Osteoblast (primary cell): ENCODE measurements at regions not wholly inside any gene's neighbourhood (a gene's known extent, or its start where the extent isn't known, plus 50 kb on each side); places are given as distances from the start of the nearest gene placed in this dataset.
A peak's percentile ranks its signal among the peaks of the same experiment; 100 is the strongest.

ENCODE experiments used
- DNase-seq: peaks from one replicate; pipeline ENCODE4 v3.0.0; 2011; ENCODE audit warnings: low spot score, mixed read lengths; ENCODE audit not compliant: insufficient read length; ENCODE audit errors: missing footprints
- H2AFZ ChIP-seq: 2 replicates; pipeline ENCODE4 v1.6.0; 2011; ENCODE audit warnings: mild to moderate bottlenecking, low read length
- H3K27ac ChIP-seq: 2 replicates; pipeline ENCODE4 v1.5.1; 2011; ENCODE audit warnings: mild to moderate bottlenecking, low read depth, low read length, moderate library complexity
- H3K27me3 ChIP-seq: 2 replicates; pipeline ENCODE4 v1.6.0; 2012; ENCODE audit warnings: mild to moderate bottlenecking, control low read depth, inconsistent platforms, low read length, moderate library complexity; ENCODE audit not compliant: insufficient read depth
- H3K36me3 ChIP-seq: 2 replicates; pipeline ENCODE4 v1.5.1; 2011; ENCODE audit warnings: mild to moderate bottlenecking, low read length, control low read depth, moderate library complexity; ENCODE audit not compliant: insufficient read depth
- H3K4me1 ChIP-seq: 2 replicates; pipeline ENCODE4 v1.5.1; 2011; ENCODE audit warnings: mild to moderate bottlenecking, low read length, control low read depth, moderate library complexity; ENCODE audit not compliant: insufficient read depth
- H3K4me2 ChIP-seq: 2 replicates; pipeline ENCODE4 v1.6.0; 2011; ENCODE audit warnings: mild to moderate bottlenecking, low read length; ENCODE audit not compliant: insufficient read depth
- H3K4me3 ChIP-seq: fragments of 200-600 bp; sonication (generic); 3 replicates; pipeline ENCODE4 v1.5.1; 2012; ENCODE audit warnings: mild to moderate bottlenecking, low read length, inconsistent platforms; ENCODE audit not compliant: insufficient read depth
- H3K79me2 ChIP-seq: 2 replicates; pipeline ENCODE4 v1.6.0; 2012; ENCODE audit warnings: mild to moderate bottlenecking, low read length, control low read depth, inconsistent platforms; ENCODE audit not compliant: insufficient read depth
- H3K9me3 ChIP-seq: 2 replicates; pipeline ENCODE4 v1.5.1; 2011; ENCODE audit warnings: low read depth, low read length, control low read depth
- H4K20me1 ChIP-seq: 2 replicates; pipeline ENCODE4 v1.6.0; 2012; ENCODE audit warnings: mild to moderate bottlenecking, low read length, control low read depth; ENCODE audit not compliant: insufficient read depth
- TF ChIP-seq, protein P1 (sequence below): IDR thresholded peaks from 2 replicates; pipeline ENCODE4 v1.5.1; 2011; ENCODE audit warnings: mild to moderate bottlenecking, low read depth, low read length, moderate library complexity; ENCODE audit errors: extremely low read depth

DNA sequence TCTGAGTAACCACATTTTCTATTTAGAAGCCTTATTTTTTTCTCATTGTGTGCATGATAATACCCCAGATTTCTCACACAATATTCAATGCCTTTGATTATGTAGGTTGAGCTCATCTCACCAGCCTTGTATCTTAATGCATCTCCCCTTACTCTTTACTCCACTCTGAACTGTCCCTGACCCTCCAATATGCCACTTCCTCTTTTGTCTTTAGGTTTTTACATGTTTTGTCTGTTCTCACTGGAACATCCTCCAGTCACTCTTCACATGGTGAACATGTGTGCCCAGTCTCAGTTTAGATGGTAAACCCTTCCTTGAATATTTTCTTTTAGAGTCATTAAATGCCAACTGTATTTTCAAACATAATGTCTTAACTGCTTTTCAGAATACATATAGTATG, 392.9 kb upstream of the IMPG1 start:
- Histone ChIP-seq H4K20me1 (no peaks in the 10 kb centered on the region), H3K27me3 (no peaks in the 10 kb centered on the region), H3K4me2 (no peak overlapping the region), H3K79me2 (no peaks in the 10 kb centered on the region), H3K27ac (no peak overlapping the region), H3K9me3 (no peaks in the 10 kb centered on the region), H3K36me3 (no peaks in the 10 kb centered on the region), H3K4me1 (no peaks in the 10 kb centered on the region), H3K4me3 (no peak overlapping the region), H2AFZ (no peak overlapping the region)
- DNase-seq: no peak
- TF ChIP-seq, protein P1, sequence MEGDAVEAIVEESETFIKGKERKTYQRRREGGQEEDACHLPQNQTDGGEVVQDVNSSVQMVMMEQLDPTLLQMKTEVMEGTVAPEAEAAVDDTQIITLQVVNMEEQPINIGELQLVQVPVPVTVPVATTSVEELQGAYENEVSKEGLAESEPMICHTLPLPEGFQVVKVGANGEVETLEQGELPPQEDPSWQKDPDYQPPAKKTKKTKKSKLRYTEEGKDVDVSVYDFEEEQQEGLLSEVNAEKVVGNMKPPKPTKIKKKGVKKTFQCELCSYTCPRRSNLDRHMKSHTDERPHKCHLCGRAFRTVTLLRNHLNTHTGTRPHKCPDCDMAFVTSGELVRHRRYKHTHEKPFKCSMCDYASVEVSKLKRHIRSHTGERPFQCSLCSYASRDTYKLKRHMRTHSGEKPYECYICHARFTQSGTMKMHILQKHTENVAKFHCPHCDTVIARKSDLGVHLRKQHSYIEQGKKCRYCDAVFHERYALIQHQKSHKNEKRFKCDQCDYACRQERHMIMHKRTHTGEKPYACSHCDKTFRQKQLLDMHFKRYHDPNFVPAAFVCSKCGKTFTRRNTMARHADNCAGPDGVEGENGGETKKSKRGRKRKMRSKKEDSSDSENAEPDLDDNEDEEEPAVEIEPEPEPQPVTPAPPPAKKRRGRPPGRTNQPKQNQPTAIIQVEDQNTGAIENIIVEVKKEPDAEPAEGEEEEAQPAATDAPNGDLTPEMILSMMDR: no peak

DNA sequence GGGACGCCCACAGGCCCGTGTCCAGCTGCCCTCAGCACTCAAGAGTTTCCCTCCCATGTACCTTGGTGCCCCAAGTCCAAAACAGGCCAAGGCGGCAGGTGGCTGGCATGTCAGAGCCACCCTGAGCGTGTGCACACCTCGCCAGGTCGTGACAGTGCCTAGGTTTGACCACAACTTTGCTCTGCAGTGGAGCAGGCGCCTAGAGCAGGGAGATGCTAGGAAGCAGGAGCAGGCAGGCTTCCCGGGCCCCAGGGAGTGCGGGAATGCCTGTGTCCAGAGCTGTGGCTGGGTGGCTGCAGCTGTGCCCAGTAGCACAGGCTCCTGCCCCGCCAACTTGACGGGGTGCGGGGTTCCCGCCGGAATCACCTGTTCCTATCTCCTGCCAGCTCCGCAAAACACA, 380.8 kb upstream of the IMPG1 start:
- no peak overlapping the region for H3K4me2 ChIP-seq
- H3K79me2 ChIP-seq: no peaks in the 10 kb centered on the region
- H3K9me3 ChIP-seq: no peaks in the 10 kb centered on the region
- TF ChIP-seq, protein P1: no peak
- no peak overlapping the region for H2AFZ ChIP-seq
- no peaks in the 10 kb centered on the region for H3K36me3 ChIP-seq
- no peaks in the 10 kb centered on the region for H4K20me1 ChIP-seq
- H3K27ac ChIP-seq: no peak overlapping the region
- DNase-seq: no peak
- no peak overlapping the region for H3K4me3 ChIP-seq
- no peaks in the 10 kb centered on the region for H3K27me3 ChIP-seq
- no peaks in the 10 kb centered on the region for H3K4me1 ChIP-seq

DNA sequence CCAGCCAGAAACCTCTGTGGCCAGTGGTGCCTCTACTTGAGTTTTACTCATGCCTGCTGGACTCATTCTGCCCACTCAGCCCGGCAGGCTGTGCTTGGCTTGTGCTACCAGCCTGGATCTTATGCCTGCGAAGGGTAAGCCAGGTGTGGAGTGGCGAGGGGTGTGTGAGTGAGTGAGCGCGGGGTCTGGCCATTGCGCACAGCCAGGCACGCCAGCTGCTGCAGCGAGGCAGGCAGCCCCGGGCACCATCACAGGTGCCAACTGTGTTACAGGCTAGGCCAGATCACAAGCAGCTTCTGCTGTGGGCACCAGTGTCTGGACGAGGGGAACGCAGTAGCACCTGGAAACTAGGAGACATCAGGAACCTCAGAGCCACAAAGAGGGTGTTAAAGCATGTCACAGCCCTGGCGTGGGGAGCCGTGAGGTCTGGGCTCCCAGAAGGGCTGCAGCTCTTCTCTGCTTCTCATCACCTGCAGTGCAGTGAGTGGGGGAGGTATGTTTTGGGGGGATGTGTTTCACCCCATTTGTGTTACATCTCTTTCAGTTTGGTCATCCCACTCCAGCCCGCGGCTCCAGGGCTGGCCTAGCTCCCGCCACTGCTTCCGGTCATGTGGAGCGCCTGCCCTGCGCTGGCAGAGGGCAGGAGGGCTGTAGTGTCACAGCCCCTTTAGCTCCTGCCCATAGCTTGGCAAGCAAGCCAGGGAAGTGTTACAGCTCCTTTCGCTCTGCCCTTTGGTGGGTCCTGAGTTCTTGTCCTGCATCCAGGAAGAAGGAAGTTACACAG, 379.7 kb upstream of the IMPG1 start:
- TF ChIP-seq, protein P1: no peak
- no peaks in the 10 kb centered on the region for H3K36me3 ChIP-seq
- no peaks in the 10 kb centered on the region for H4K20me1 ChIP-seq
- no peak overlapping the region for H3K27ac ChIP-seq
- no peaks in the 10 kb centered on the region for H3K9me3 ChIP-seq
- H3K79me2 ChIP-seq: no peaks in the 10 kb centered on the region
- H3K4me3 ChIP-seq: no peak overlapping the region
- no peaks in the 10 kb centered on the region for H3K4me1 ChIP-seq
- peak; percentile 25 for DNase-seq
- no peak overlapping the region for H3K4me2 ChIP-seq
- H3K27me3 ChIP-seq: no peaks in the 10 kb centered on the region
- H2AFZ ChIP-seq: no peak overlapping the region

DNA sequence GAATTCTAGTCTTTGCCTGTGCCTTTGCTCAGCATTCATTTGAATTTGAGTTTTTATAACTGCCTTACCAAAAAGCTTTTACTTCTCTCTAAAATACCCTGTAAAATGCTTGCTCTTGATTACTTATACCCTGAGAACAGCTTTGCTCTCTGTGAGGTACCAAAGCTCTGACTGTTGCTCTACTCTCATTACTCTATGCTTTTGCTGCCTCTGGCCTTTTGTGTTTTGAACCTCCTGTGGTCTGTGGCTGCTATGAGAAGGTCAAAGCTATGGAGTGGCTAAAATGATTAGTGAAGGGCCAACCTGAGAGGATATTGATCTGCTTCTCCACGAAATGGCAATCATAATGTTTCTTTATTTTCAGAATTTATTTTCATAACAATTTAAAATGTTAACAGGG, 375.6 kb upstream of the IMPG1 start:
- no peak overlapping the region for H3K4me3 ChIP-seq
- H3K9me3 ChIP-seq: no peaks in the 10 kb centered on the region
- no peaks in the 10 kb centered on the region for H3K79me2 ChIP-seq
- H3K36me3 ChIP-seq: no peaks in the 10 kb centered on the region
- H3K27ac ChIP-seq: no peak overlapping the region
- no peak overlapping the region for H3K4me2 ChIP-seq
- TF ChIP-seq, protein P1: no peak
- H2AFZ ChIP-seq: no peak overlapping the region
- no peaks in the 10 kb centered on the region for H3K27me3 ChIP-seq
- no peak for DNase-seq
- H4K20me1 ChIP-seq: no peaks in the 10 kb centered on the region
- no peaks in the 10 kb centered on the region for H3K4me1 ChIP-seq
